Uterus (tissue), 2 donors: ENCODE measurements at regions not wholly inside any gene's neighbourhood (a gene's known extent, or its start where the extent isn't known, plus 50 kb on each side); places are given as distances from the start of the nearest gene placed in this dataset.

Experiments
- CTCF ChIP-seq, 4 experiments: fragments of 200-600 bp in 2 of 4; fragments of 450-650 bp in 2 of 4; sonication (generic) in 2 of 4; IDR thresholded peaks; one replicate each; pipeline ENCODE4 v1.5.1; 2016 to 2019; ENCODE audit warnings: antibody characterized with exemption in 4 of 4, mild to moderate bottlenecking in 2 of 4, moderate library complexity in 1 of 4
- POLR2A ChIP-seq, 2 donors: fragments of 450-650 bp; IDR thresholded peaks; one replicate each; pipeline ENCODE4 v1.6.1; 2016; ENCODE audit warnings: antibody characterized with exemption in 2 of 2, mild to moderate bottlenecking in 1 of 2, moderate library complexity in 1 of 2

- no peak for TF ChIP-seq POLR2A (IDR thresholded peaks at IDR 0.05)
- TF ChIP-seq CTCF (IDR thresholded peaks at IDR 0.05) = no peak
These were observed 590.4 kb downstream of the TBC1D4 start for GRCh38 chr13:74891610-74892009.
